H9 (cell line): ENCODE measurements at regions not wholly inside any gene's neighbourhood (a gene's known extent, or its start where the extent isn't known, plus 50 kb on each side); places are given as distances from the start of the nearest gene placed in this dataset.

Experiments used
- DNase-seq: peaks from one replicate; pipeline ENCODE4 v3.0.0-alpha.2; 2017
- H2AFZ ChIP-seq: one replicate; pipeline ENCODE4 v1.6.1; 2013; ENCODE audit warnings: mild to moderate bottlenecking, low read length, control low read depth, moderate library complexity
- H2AK5ac ChIP-seq: 2 replicates; pipeline ENCODE4 v1.6.1; 2013; ENCODE audit warnings: low read length, control low read depth, mixed read lengths; ENCODE audit not compliant: insufficient read length
- H2BK120ac ChIP-seq: one replicate; pipeline ENCODE4 v1.6.1; 2013; ENCODE audit warnings: low read depth, mild to moderate bottlenecking, low read length, control low read depth, inconsistent platforms; ENCODE audit not compliant: poor library complexity, severe bottlenecking
- H2BK12ac ChIP-seq: 2 replicates; pipeline ENCODE4 v1.6.1; 2013; ENCODE audit warnings: low read length, control low read depth, mixed read lengths, low read depth; ENCODE audit not compliant: insufficient read length
- H2BK15ac ChIP-seq: 2 replicates; pipeline ENCODE4 v1.6.1; 2013; ENCODE audit warnings: low read depth, low read length, control low read depth
- H2BK20ac ChIP-seq: one replicate; pipeline ENCODE4 v1.6.1; 2013; ENCODE audit warnings: low read depth, mild to moderate bottlenecking, low read length, control low read depth, inconsistent platforms; ENCODE audit not compliant: poor library complexity, severe bottlenecking
- H2BK5ac ChIP-seq: 2 replicates; pipeline ENCODE4 v1.6.1; 2013; ENCODE audit warnings: low read length, control low read depth, mixed read lengths; ENCODE audit not compliant: insufficient read length
- H3K14ac ChIP-seq: 2 replicates; pipeline ENCODE4 v1.6.1; 2013; ENCODE audit warnings: low read length, control low read depth; ENCODE audit not compliant: insufficient read depth
- H3K18ac ChIP-seq: 2 replicates; pipeline ENCODE4 v1.6.1; 2013; ENCODE audit warnings: low read depth, mild to moderate bottlenecking, mixed read lengths, low read length, control low read depth; ENCODE audit not compliant: insufficient read length
- H3K23ac ChIP-seq: 2 replicates; pipeline ENCODE4 v1.6.1; 2013; ENCODE audit warnings: low read length, control low read depth, mixed read lengths, low read depth; ENCODE audit not compliant: insufficient read length
- H3K23me2 ChIP-seq: 2 replicates; pipeline ENCODE4 v1.6.1; 2013; ENCODE audit warnings: low read depth, mild to moderate bottlenecking, mixed read lengths, low read length, control low read depth; ENCODE audit not compliant: insufficient read length, poor library complexity, severe bottlenecking
- H3K27ac ChIP-seq: 2 replicates; pipeline ENCODE4 v1.5.1; 2013; ENCODE audit warnings: low read length, control low read depth, mixed read lengths, low read depth; ENCODE audit not compliant: insufficient read length
- H3K27me3 ChIP-seq: 2 replicates; pipeline ENCODE4 v1.6.1; 2013; ENCODE audit warnings: low read length, control low read depth, inconsistent platforms; ENCODE audit not compliant: insufficient read depth
- H3K4ac ChIP-seq: 2 replicates; pipeline ENCODE4 v1.6.1; 2013; ENCODE audit warnings: low read depth, mild to moderate bottlenecking, control low read depth, inconsistent platforms, low read length, moderate library complexity
- H3K4me1 ChIP-seq: 2 replicates; pipeline ENCODE4 v1.6.1; 2013; ENCODE audit warnings: low read length, control low read depth, inconsistent platforms; ENCODE audit not compliant: insufficient read depth
- H3K4me2 ChIP-seq: 2 replicates; pipeline ENCODE4 v1.6.1; 2013; ENCODE audit warnings: low read length, control low read depth, mixed read lengths; ENCODE audit not compliant: insufficient read length, insufficient read depth
- H3K56ac ChIP-seq: 2 replicates; pipeline ENCODE4 v1.6.1; 2013; ENCODE audit warnings: low read depth, mild to moderate bottlenecking, mixed read lengths, low read length, control low read depth; ENCODE audit not compliant: insufficient read length
- H3K79me1 ChIP-seq: 2 replicates; pipeline ENCODE4 v1.6.1; 2013; ENCODE audit warnings: low read depth, mild to moderate bottlenecking, moderate library complexity, low read length, control low read depth, inconsistent platforms; ENCODE audit not compliant: insufficient read depth, poor library complexity, severe bottlenecking
- H3K79me2 ChIP-seq: 2 replicates; pipeline ENCODE4 v1.6.1; 2013; ENCODE audit warnings: low read length, control low read depth, inconsistent platforms; ENCODE audit not compliant: insufficient read depth
- H3K9ac ChIP-seq: 2 replicates; pipeline ENCODE4 v1.6.1; 2013; ENCODE audit warnings: low read length, control low read depth, mixed read lengths; ENCODE audit not compliant: insufficient read length; ENCODE audit errors: extremely low read depth
- H3K9me3 ChIP-seq: one replicate; pipeline ENCODE4 v1.6.1; 2013; ENCODE audit warnings: low read depth, low read length, inconsistent platforms; ENCODE audit not compliant: control insufficient read depth
- H3T11ph ChIP-seq: one replicate; pipeline ENCODE4 v1.6.1; 2013; ENCODE audit warnings: mild to moderate bottlenecking, low read length, control low read depth, inconsistent platforms
- H4K20me1 ChIP-seq: one replicate; pipeline ENCODE4 v1.6.1; 2013; ENCODE audit not compliant: control insufficient read depth, insufficient read length, insufficient read depth
- H4K5ac ChIP-seq: 2 replicates; pipeline ENCODE4 v1.6.1; 2013; ENCODE audit warnings: low read depth, mild to moderate bottlenecking, mixed read lengths, low read length, control low read depth; ENCODE audit not compliant: insufficient read length
- H4K8ac ChIP-seq: replicated peaks from 2 replicates; pipeline ENCODE4 v1.6.1; 2013; ENCODE audit warnings: low read length, control low read depth, mixed read lengths, low read depth; ENCODE audit not compliant: insufficient read length
- H4K91ac ChIP-seq: 2 replicates; pipeline ENCODE4 v1.6.1; 2013; ENCODE audit warnings: low read depth, mild to moderate bottlenecking, moderate library complexity, mixed read lengths, low read length, control low read depth; ENCODE audit not compliant: insufficient read length
- H3K27ac Mint-ChIP-seq, 3 experiments: 2 replicates in 2 of 3; 3 replicates in 1 of 3; pipeline ENCODE4 v1.8.0; 2020 to 2021; ENCODE audit warnings: mixed read lengths in 3 of 3, mild to moderate bottlenecking in 1 of 3, moderate library complexity in 1 of 3
- H3K27me3 Mint-ChIP-seq: 2 replicates; pipeline ENCODE4 v1.8.0; 2021; ENCODE audit warnings: low read depth, mild to moderate bottlenecking, moderate library complexity, mixed read lengths
- H3K36me3 Mint-ChIP-seq, 3 experiments: 2 replicates in 2 of 3; 3 replicates in 1 of 3; pipeline ENCODE4 v1.8.0; 2020 to 2021; ENCODE audit warnings: low read depth in 3 of 3, mixed read lengths in 3 of 3; ENCODE audit not compliant: insufficient read depth in 1 of 3
- H3K4me1 Mint-ChIP-seq, 2 experiments: 2 replicates each; pipeline ENCODE4 v1.8.0; 2020; ENCODE audit warnings: mixed read lengths in 2 of 2
- H3K4me3 Mint-ChIP-seq, 2 experiments: 2 replicates in 1 of 2; 3 replicates in 1 of 2; pipeline ENCODE4 v1.8.0; 2020 to 2021; ENCODE audit warnings: mild to moderate bottlenecking in 2 of 2, mixed read lengths in 2 of 2, moderate library complexity in 1 of 2
- H3K9me3 Mint-ChIP-seq, 2 experiments: 2 replicates in 1 of 2; 3 replicates in 1 of 2; pipeline ENCODE4 v1.8.0; 2020; ENCODE audit warnings: mild to moderate bottlenecking in 2 of 2, mixed read lengths in 2 of 2, moderate library complexity in 1 of 2
- CTCF ChIP-seq: fragments of 200-600 bp; sonication (generic); conservative IDR thresholded peaks from 3 replicates; pipeline ENCODE4 v1.8.0; 2021; ENCODE audit warnings: antibody characterized with exemption, mild to moderate bottlenecking
- WGBS: extraction: QIAGEN DNeasy Blood & Tissue Kit; methylation state at CpG from one replicate; pipeline ENCODE4 v1.1.7; 2013; ENCODE audit warnings: missing lambda C conversion rate, low lambda C conversion rate, mixed read lengths; ENCODE audit not compliant: insufficient read length; ENCODE audit errors: extremely low coverage; 5-methylcytosine and 5-hydroxymethylcytosine counted together

GRCh38 chr13:103349211-103349980 lies 283.2 kb upstream of the SLC10A2 start:
- H4K91ac ChIP-seq = no peak overlapping the region
- H3K23ac ChIP-seq = no peak overlapping the region
- H3K9me3 ChIP-seq = no peaks in the 10 kb centered on the region
- H3K9me3 Mint-ChIP-seq = peaks cover 0 to 3% of the 10 kb centered on the region in 2 experiments; a peak in 3 of 5 replicates
- H3K4me3 Mint-ChIP-seq = no peak overlapping the region; a peak in 1 of 5 replicates
- no peak overlapping the region for H2AK5ac ChIP-seq
- no peaks in the 10 kb centered on the region for H3K79me1 ChIP-seq
- no CpG with 5 or more reads among the region's 6 CpGs for WGBS
- H3K36me3 Mint-ChIP-seq = 0 out of 7 replicates have a peak, but pooled peaks cover 0 to 7% (median 0%) of the 10 kb centered on the region in 3 experiments
- no peak overlapping the region for H4K5ac ChIP-seq
- H3K4me1 Mint-ChIP-seq = peaks cover 20 to 21% of the 10 kb centered on the region in 2 experiments
- H3K27me3 Mint-ChIP-seq = no peaks in the 10 kb centered on the region
- no peak for TF ChIP-seq CTCF
- no peak overlapping the region for H2BK120ac ChIP-seq
- H3K23me2 ChIP-seq = peaks cover 5% of the 10 kb centered on the region
- H3K18ac ChIP-seq = no peak overlapping the region
- no peak overlapping the region for H3K27ac ChIP-seq
- no peak overlapping the region for H4K8ac ChIP-seq
- no peak overlapping the region for H3K4me2 ChIP-seq
- H3K4ac ChIP-seq = no peak overlapping the region
- no peaks in the 10 kb centered on the region; the same call in 1 of the 2 replicates for H3K4me1 ChIP-seq
- no peak overlapping the region for H2BK5ac ChIP-seq
- no peak overlapping the region for H2BK15ac ChIP-seq
- H3K27me3 ChIP-seq = no peaks in the 10 kb centered on the region
- H3K27ac Mint-ChIP-seq = peak overlapping the region in 1 of 3 experiments; percentile 27; a peak in 1 of 7 replicates
- H3K14ac ChIP-seq = no peak overlapping the region
- H2AFZ ChIP-seq = no peak overlapping the region
- no peak for DNase-seq
- H2BK12ac ChIP-seq = no peak overlapping the region
- no peak overlapping the region for H3K56ac ChIP-seq
- no peaks in the 10 kb centered on the region for H3K79me2 ChIP-seq
- H2BK20ac ChIP-seq = no peak overlapping the region
- H3T11ph ChIP-seq = no peak overlapping the region
- no peaks in the 10 kb centered on the region for H4K20me1 ChIP-seq
- H3K9ac ChIP-seq = no peak overlapping the region
